ENCODE measurements at regions not wholly inside any gene's neighbourhood (a gene's known extent, or its start where the extent isn't known, plus 50 kb on each side); places are given as distances from the start of the nearest gene placed in this dataset.

- CTCF ChIA-PET (ENCODE audit: low intra/inter-chr PET ratio, low total read pairs) = no interaction called here
- FAIRE-seq = no peak
- WGBS (ENCODE audit: low lambda C conversion rate) = 0% methylated on average over 3 of the region's 3 CpGs
These were observed 1432.6 kb upstream of the TMEFF2 start for GRCh38 chr2:193627187-193627926.

GRCh38 chr2:193608451-193608850, 1413.7 kb upstream of the TMEFF2 start:
- intact Hi-C loops (cut with micrococcal nuclease; ENCODE audit: unreplicated experiment) = no loop called here
- in situ Hi-C loops (cut with HindIII; ENCODE audit: extremely low pct_ligation_motif_present, low pct_unique_long_range_greater_than_20kb) = no loop called here
- DNase-seq (ENCODE audit: low spot score) (no peak), ATAC-seq (no peak), FAIRE-seq (no peak)
- no peaks in the 10 kb centered on the region for H3K9me3 ChIP-seq (ENCODE audit: low read length)
- H3K27ac ChIP-seq (ENCODE audit: extremely low read length, insufficient read depth, low read length) = no peak overlapping the region
- H3K36me3 ChIP-seq (replicated peaks in 1 of 2; ENCODE audit: control insufficient read depth in 1 of 2, insufficient read depth in 2 of 2, low read length in 2 of 2) = no peaks in the 10 kb centered on the region
- H2AFZ ChIP-seq (ENCODE audit: low read length) = no peak overlapping the region
- H4K20me1 ChIP-seq (ENCODE audit: insufficient read depth, low read length) = no peaks in the 10 kb centered on the region
- no peaks in the 10 kb centered on the region for H3K27me3 ChIP-seq (ENCODE audit: control insufficient read depth in 1 of 2, insufficient read depth in 2 of 2, low read length in 2 of 2)
- no peaks in the 10 kb centered on the region for H3K4me1 ChIP-seq (ENCODE audit: insufficient read depth, low read length)
- no peak overlapping the region for H3K4me2 ChIP-seq (ENCODE audit: low read depth, low read length)
- H3K9ac ChIP-seq (ENCODE audit: insufficient read depth, low read depth, low read length) = no peak overlapping the region
- TF ChIP-seq ZNF788 (CRISPR knock-in tag; IDR thresholded peaks at IDR 0.05; ENCODE audit: borderline replicate concordance) (no peak), SUZ12 (IDR thresholded peaks at IDR 0.05; ENCODE audit: low read depth, low read length) (no peak), ZBTB3 (CRISPR knock-in tag; IDR thresholded peaks at IDR 0.05; ENCODE audit: borderline replicate concordance, low read depth) (no peak), RXRB (CRISPR knock-in tag; IDR thresholded peaks at IDR 0.05; ENCODE audit: borderline replicate concordance) (no peak), NAIF1 (CRISPR knock-in tag; IDR thresholded peaks at IDR 0.05; ENCODE audit: borderline replicate concordance) (no peak), ZFP90 (CRISPR knock-in tag; IDR thresholded peaks at IDR 0.05; ENCODE audit: borderline replicate concordance) (no peak), MED8 (CRISPR knock-in tag; IDR thresholded peaks at IDR 0.05; ENCODE audit: insufficient replicate concordance) (no peak), MAFK (conservative IDR thresholded peaks at IDR 0.05 in 1 of 2, IDR thresholded peaks at IDR 0.05 in 1 of 2; ENCODE audit: low read length in 2 of 2) (peak; percentile 60 to 82), ZNF230 (CRISPR knock-in tag; IDR thresholded peaks at IDR 0.05) (no peak), MAFF (IDR thresholded peaks at IDR 0.05; ENCODE audit: low read depth, low read length) (peak; percentile 65), DMAP1 (CRISPR knock-in tag; IDR thresholded peaks at IDR 0.05) (no peak), ZNF558 (CRISPR knock-in tag; IDR thresholded peaks at IDR 0.05; ENCODE audit: borderline replicate concordance) (no peak), ZNF768 (CRISPR knock-in tag; IDR thresholded peaks at IDR 0.05) (no peak)
- POLR2A ChIA-PET = no interaction called here
- no peak overlapping the region for H3K4me3 ChIP-seq (replicated peaks in 1 of 3; ENCODE audit: insufficient read depth in 1 of 3, low read depth in 2 of 3, low read length in 3 of 3)
- CTCF ChIA-PET (ENCODE audit: low intra/inter-chr PET ratio, low total read pairs) = no interaction called here
- no TSS peak for BruUV-seq (replicated peaks)
- H3K79me2 ChIP-seq (ENCODE audit: insufficient read depth, low read length) = no peaks in the 10 kb centered on the region

More at GRCh38 chr2:193627187-193627926, 1432.6 kb upstream of the TMEFF2 start:
- Histone ChIP-seq H3K9me3 (ENCODE audit: low read length) (0 out of 2 replicates have a peak, but pooled peaks cover 10% of the 10 kb centered on the region), H4K20me1 (ENCODE audit: insufficient read depth, low read length) (no peaks in the 10 kb centered on the region), H3K4me1 (ENCODE audit: insufficient read depth, low read length) (no peaks in the 10 kb centered on the region), H3K4me3 (replicated peaks in 1 of 3; ENCODE audit: insufficient read depth in 1 of 3, low read depth in 2 of 3, low read length in 3 of 3) (no peak overlapping the region), H3K27me3 (ENCODE audit: control insufficient read depth in 1 of 2, insufficient read depth in 2 of 2, low read length in 2 of 2) (no peaks in the 10 kb centered on the region), H2AFZ (ENCODE audit: low read length) (no peak overlapping the region), H3K27ac (ENCODE audit: extremely low read length, insufficient read depth, low read length) (no peak overlapping the region), H3K4me2 (ENCODE audit: low read depth, low read length) (no peak overlapping the region), H3K79me2 (ENCODE audit: insufficient read depth, low read length) (no peaks in the 10 kb centered on the region), H3K36me3 (replicated peaks in 1 of 2; ENCODE audit: control insufficient read depth in 1 of 2, insufficient read depth in 2 of 2, low read length in 2 of 2) (no peaks in the 10 kb centered on the region), H3K9ac (ENCODE audit: insufficient read depth, low read depth, low read length) (no peak overlapping the region)
- in situ Hi-C loops (cut with HindIII; ENCODE audit: extremely low pct_ligation_motif_present, low pct_unique_long_range_greater_than_20kb) = no loop called here
- BruUV-seq (replicated peaks) = no TSS peak
- TF ChIP-seq LBX2 (CRISPR knock-in tag; IDR thresholded peaks at IDR 0.05; ENCODE audit: borderline replicate concordance) (no peak), MAFF (IDR thresholded peaks at IDR 0.05; ENCODE audit: low read depth, low read length) (peak; percentile 64; the same call in 1 of the 2 replicates), MTA1 (CRISPR knock-in tag; IDR thresholded peaks at IDR 0.05; ENCODE audit: borderline replicate concordance) (no peak), MAFK (conservative IDR thresholded peaks at IDR 0.05 in 1 of 2, IDR thresholded peaks at IDR 0.05 in 1 of 2; ENCODE audit: low read length in 2 of 2) (peak; percentile 76 to 90)
- DNase-seq (ENCODE audit: low spot score) (no peak), ATAC-seq (no peak)
- intact Hi-C loops (cut with micrococcal nuclease; ENCODE audit: unreplicated experiment) = no loop called here
- POLR2A ChIA-PET = no interaction called here
